ENCODE measurements at regions not wholly inside any gene's neighbourhood (a gene's known extent, or its start where the extent isn't known, plus 50 kb on each side); places are given as distances from the start of the nearest gene placed in this dataset.

GRCh38 chr17:79484600-79485418 lies 126.0 kb downstream of the RBFOX3 start:
- Histone ChIP-seq H3K9ac (ENCODE audit: low read length) (no peak overlapping the region), H3K4me1 (ENCODE audit: control insufficient read depth in 1 of 2, insufficient read depth in 2 of 2, low read length in 2 of 2) (no peaks in the 10 kb centered on the region), H4K20me1 (ENCODE audit: insufficient read depth) (no peaks in the 10 kb centered on the region), H3K36me3 (ENCODE audit: control insufficient read depth in 1 of 2, insufficient read depth in 2 of 2, low read length in 2 of 2) (no peaks in the 10 kb centered on the region), H3K4me2 (ENCODE audit: low read length) (no peak overlapping the region), H2AFZ (ENCODE audit: low read depth, low read length, poor library complexity, severe bottlenecking) (no peak overlapping the region), H3K9me3 (ENCODE audit: control insufficient read depth in 1 of 2, insufficient read depth in 1 of 2, low read depth in 1 of 2, low read length in 2 of 2) (no peaks in the 10 kb centered on the region), H3K79me2 (ENCODE audit: insufficient read depth, low read length) (no peaks in the 10 kb centered on the region), H3K4me3 (replicated peaks in 1 of 2; ENCODE audit: low read depth in 1 of 2, low read length in 2 of 2) (no peak overlapping the region), H3K27me3 (ENCODE audit: insufficient read depth, low read length) (peaks cover 56% of the 10 kb centered on the region), H3K27ac (ENCODE audit: low read depth, low read length) (no peak overlapping the region), H3K9me2 (ENCODE audit: insufficient read depth) (no peaks in the 10 kb centered on the region)
- intact Hi-C loops (cut with micrococcal nuclease), result no loop called here
- no TSS peak for BruUV-seq (replicated peaks)
- RAD21 ChIA-PET (ENCODE audit: low non-redundant PET in 1 of 2, low total read pairs in 2 of 2, uncharacterized antibody in 2 of 2, unreplicated experiment in 2 of 2), result no interaction called here
- no peak for DNase-seq (ENCODE audit: low read depth, low spot score)
- ATAC-seq, result no peak
- TF ChIP-seq ZFX (IDR thresholded peaks at IDR 0.05), result no peak
- TF ChIP-seq EGR1 (IDR thresholded peaks at IDR 0.05; ENCODE audit: low read depth), result no peak
- TF ChIP-seq, protein P1, sequence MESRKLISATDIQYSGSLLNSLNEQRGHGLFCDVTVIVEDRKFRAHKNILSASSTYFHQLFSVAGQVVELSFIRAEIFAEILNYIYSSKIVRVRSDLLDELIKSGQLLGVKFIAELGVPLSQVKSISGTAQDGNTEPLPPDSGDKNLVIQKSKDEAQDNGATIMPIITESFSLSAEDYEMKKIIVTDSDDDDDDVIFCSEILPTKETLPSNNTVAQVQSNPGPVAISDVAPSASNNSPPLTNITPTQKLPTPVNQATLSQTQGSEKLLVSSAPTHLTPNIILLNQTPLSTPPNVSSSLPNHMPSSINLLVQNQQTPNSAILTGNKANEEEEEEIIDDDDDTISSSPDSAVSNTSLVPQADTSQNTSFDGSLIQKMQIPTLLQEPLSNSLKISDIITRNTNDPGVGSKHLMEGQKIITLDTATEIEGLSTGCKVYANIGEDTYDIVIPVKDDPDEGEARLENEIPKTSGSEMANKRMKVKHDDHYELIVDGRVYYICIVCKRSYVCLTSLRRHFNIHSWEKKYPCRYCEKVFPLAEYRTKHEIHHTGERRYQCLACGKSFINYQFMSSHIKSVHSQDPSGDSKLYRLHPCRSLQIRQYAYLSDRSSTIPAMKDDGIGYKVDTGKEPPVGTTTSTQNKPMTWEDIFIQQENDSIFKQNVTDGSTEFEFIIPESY (IDR thresholded peaks at IDR 0.05; ENCODE audit: extremely low read depth, insufficient replicate concordance, low read length), result no peak
- no peak for TF ChIP-seq EZH2phosphoT487 (IDR thresholded peaks at IDR 0.05; ENCODE audit: borderline replicate concordance)
- TF ChIP-seq, protein P2, sequence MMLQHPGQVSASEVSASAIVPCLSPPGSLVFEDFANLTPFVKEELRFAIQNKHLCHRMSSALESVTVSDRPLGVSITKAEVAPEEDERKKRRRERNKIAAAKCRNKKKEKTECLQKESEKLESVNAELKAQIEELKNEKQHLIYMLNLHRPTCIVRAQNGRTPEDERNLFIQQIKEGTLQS (IDR thresholded peaks at IDR 0.05), result no peak
- no peak for TF ChIP-seq ELF1 (IDR thresholded peaks at IDR 0.05; ENCODE audit: borderline replicate concordance, low read depth)
- TF ChIP-seq REST (IDR thresholded peaks at IDR 0.05; ENCODE audit: low read depth), result no peak
- TF ChIP-seq, protein P3, sequence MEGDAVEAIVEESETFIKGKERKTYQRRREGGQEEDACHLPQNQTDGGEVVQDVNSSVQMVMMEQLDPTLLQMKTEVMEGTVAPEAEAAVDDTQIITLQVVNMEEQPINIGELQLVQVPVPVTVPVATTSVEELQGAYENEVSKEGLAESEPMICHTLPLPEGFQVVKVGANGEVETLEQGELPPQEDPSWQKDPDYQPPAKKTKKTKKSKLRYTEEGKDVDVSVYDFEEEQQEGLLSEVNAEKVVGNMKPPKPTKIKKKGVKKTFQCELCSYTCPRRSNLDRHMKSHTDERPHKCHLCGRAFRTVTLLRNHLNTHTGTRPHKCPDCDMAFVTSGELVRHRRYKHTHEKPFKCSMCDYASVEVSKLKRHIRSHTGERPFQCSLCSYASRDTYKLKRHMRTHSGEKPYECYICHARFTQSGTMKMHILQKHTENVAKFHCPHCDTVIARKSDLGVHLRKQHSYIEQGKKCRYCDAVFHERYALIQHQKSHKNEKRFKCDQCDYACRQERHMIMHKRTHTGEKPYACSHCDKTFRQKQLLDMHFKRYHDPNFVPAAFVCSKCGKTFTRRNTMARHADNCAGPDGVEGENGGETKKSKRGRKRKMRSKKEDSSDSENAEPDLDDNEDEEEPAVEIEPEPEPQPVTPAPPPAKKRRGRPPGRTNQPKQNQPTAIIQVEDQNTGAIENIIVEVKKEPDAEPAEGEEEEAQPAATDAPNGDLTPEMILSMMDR (IDR thresholded peaks at IDR 0.05 in 2 of 3, conservative IDR thresholded peaks at IDR 0.05 in 1 of 3; ENCODE audit: borderline replicate concordance in 1 of 3, insufficient read depth in 1 of 3, low read depth in 2 of 3, low read length in 2 of 3), result no peak
- TF ChIP-seq CEBPB (IDR thresholded peaks at IDR 0.05; ENCODE audit: low read depth), result no peak
- no peak for TF ChIP-seq SIN3A (IDR thresholded peaks at IDR 0.05; ENCODE audit: low read depth)
- TF ChIP-seq RAD21 (IDR thresholded peaks at IDR 0.05; ENCODE audit: low read depth), result no peak
- TF ChIP-seq MAX (IDR thresholded peaks at IDR 0.05), result no peak
- TF ChIP-seq POLR2A (IDR thresholded peaks at IDR 0.05; ENCODE audit: borderline replicate concordance, extremely low read depth, insufficient read depth, insufficient read length), result no peak
- no peak for TF ChIP-seq SRF (IDR thresholded peaks at IDR 0.05; ENCODE audit: low read depth)
- no peak for TF ChIP-seq FOSL1 (IDR thresholded peaks at IDR 0.05; ENCODE audit: low read depth)
- TF ChIP-seq YY1 (IDR thresholded peaks at IDR 0.05; ENCODE audit: extremely low read depth, insufficient replicate concordance, low read depth, low read length), result no peak
- no peak for TF ChIP-seq SP1 (IDR thresholded peaks at IDR 0.05; ENCODE audit: low read depth)
- no peak for TF ChIP-seq POLR2AphosphoS5 (IDR thresholded peaks at IDR 0.05; ENCODE audit: low read depth, low read length)
- CTCF ChIA-PET, result no interaction called here
- POLR2A ChIA-PET, result no interaction called here
